ENCODE measurements at regions not wholly inside any gene's neighbourhood (a gene's known extent, or its start where the extent isn't known, plus 50 kb on each side); places are given as distances from the start of the nearest gene placed in this dataset.

GRCh38 chr3:143183665-143183964 is 64.0 kb downstream of the CHST2 start:
- Histone ChIP-seq H3K9me3 (ENCODE audit: insufficient read depth in 2 of 2, low read depth in 1 of 2, low read length in 1 of 2) (no peaks in the 10 kb centered on the region), H3K4me3 (ENCODE audit: extremely low read depth in 1 of 4, insufficient read depth in 2 of 4, low read depth in 3 of 4, low read length in 4 of 4) (no peak overlapping the region), H3K14ac (ENCODE audit: insufficient read length) (no peak overlapping the region), H3K18ac (ENCODE audit: extremely low read depth, low read length) (no peak overlapping the region), H4K8ac (ENCODE audit: extremely low read depth, insufficient read depth, low read length) (no peak overlapping the region), H2BK20ac (ENCODE audit: low read length) (no peak overlapping the region), H3K9ac (replicated peaks in 1 of 4; ENCODE audit: extremely low read depth in 1 of 4, low read depth in 3 of 4, low read length in 3 of 4) (no peak overlapping the region), H2AFZ (ENCODE audit: low read length) (no peak overlapping the region), H3K23me2 (ENCODE audit: low read depth, low read length) (no peaks in the 10 kb centered on the region), H3K79me2 (ENCODE audit: control insufficient read depth in 1 of 2, insufficient read depth in 2 of 2, low read length in 2 of 2) (no peaks in the 10 kb centered on the region), H3K56ac (replicated peaks; ENCODE audit: insufficient read length, low read depth, low read length) (no peak overlapping the region), H2BK120ac (replicated peaks; ENCODE audit: low read depth, low read length) (no peak overlapping the region), H4K20me1 (replicated peaks in 1 of 2; ENCODE audit: control insufficient read depth in 1 of 2, insufficient read depth in 2 of 2, low read length in 2 of 2) (no peaks in the 10 kb centered on the region), H4K91ac (replicated peaks; ENCODE audit: insufficient read length, low read length) (no peak overlapping the region), H4K5ac (ENCODE audit: insufficient read length, low read depth, low read length) (no peak overlapping the region), H2AK5ac (ENCODE audit: low read depth, low read length) (no peak overlapping the region), H3K4ac (replicated peaks; ENCODE audit: insufficient read length, low read depth, low read length) (no peak overlapping the region), H2BK5ac (ENCODE audit: low read depth, low read length) (no peak overlapping the region), H3K36me3 (ENCODE audit: control insufficient read depth in 2 of 4, insufficient read depth in 4 of 4, low read length in 3 of 4) (no peaks in the 10 kb centered on the region), H3K23ac (ENCODE audit: insufficient read length) (no peak overlapping the region), H3K4me1 (replicated peaks in 1 of 4; ENCODE audit: control insufficient read depth in 3 of 4, insufficient read depth in 4 of 4, low read length in 3 of 4) (no peaks in the 10 kb centered on the region), H2BK12ac (ENCODE audit: low read depth, low read length) (no peak overlapping the region), H2BK15ac (ENCODE audit: low read length) (no peak overlapping the region), H3K27me3 (replicated peaks in 1 of 4; ENCODE audit: control insufficient read depth in 3 of 4, extremely low read depth in 1 of 4, insufficient read depth in 3 of 4, low read length in 3 of 4) (no peaks in the 10 kb centered on the region), H3K79me1 (ENCODE audit: low read depth, low read length) (no peaks in the 10 kb centered on the region), H3K27ac (ENCODE audit: low read depth, low read length) (no peak overlapping the region), H3K4me2 (ENCODE audit: insufficient read depth in 1 of 2, low read depth in 2 of 2, low read length in 2 of 2) (no peak overlapping the region)
- no peak for FAIRE-seq
- POLR2A ChIA-PET (ENCODE audit: partially characterized antibody), result interaction anchor here (0.7 kb wide), 1 partner anchor 23 kb away, joined by 3 read pairs; no protein-coding TSS in a partner anchor
- DNase-seq (ENCODE audit: low read depth in 1 of 2, low spot score in 2 of 2), result no peak
- 89% methylated on average over 4 of the region's 4 CpGs; no CpG with 5 or more reads in 1 of the 2 experiments for WGBS, 2 experiments (ENCODE audit: extremely low coverage in 1 of 2, insufficient coverage in 1 of 2, insufficient read length in 1 of 2, insufficient replicate concordance in 2 of 2, low coverage in 1 of 2, low lambda C conversion rate in 2 of 2, missing lambda C conversion rate in 1 of 2)
- TF ChIP-seq RNF2 (IDR thresholded peaks at IDR 0.05; ENCODE audit: borderline replicate concordance, low read depth, low read length, missing control alignments, poor library complexity, severe bottlenecking) (no peak), HDAC2 (IDR thresholded peaks at IDR 0.05; ENCODE audit: borderline replicate concordance in 1 of 2, low read depth in 2 of 2, low read length in 2 of 2) (no peak), CTCF (IDR thresholded peaks at IDR 0.05; ENCODE audit: control extremely low read depth in 1 of 3, insufficient read depth in 1 of 3, low read depth in 1 of 3, low read length in 3 of 3) (no peak), KDM1A (IDR thresholded peaks at IDR 0.05; ENCODE audit: borderline replicate concordance, low read length) (no peak), JUN (IDR thresholded peaks at IDR 0.05; ENCODE audit: low read depth, low read length) (no peak), KDM4A (IDR thresholded peaks at IDR 0.05; ENCODE audit: low read depth, low read length, severe bottlenecking) (no peak), SP2 (IDR thresholded peaks at IDR 0.05; ENCODE audit: low read length) (no peak), YY1 (IDR thresholded peaks at IDR 0.05; ENCODE audit: low read depth, low read length) (no peak), E2F6 (IDR thresholded peaks at IDR 0.05) (no peak), TBP (IDR thresholded peaks at IDR 0.05; ENCODE audit: low read depth, low read length) (no peak)
- CTCF ChIA-PET (ENCODE audit: partially characterized antibody), result interaction anchor here (0.6 kb wide), 1 partner anchor 23 kb away, joined by 4 read pairs; no protein-coding TSS in a partner anchor

Data from H1 (cell line).